SK-N-MC (cell line): ENCODE measurements at regions not wholly inside any gene's neighbourhood (a gene's known extent, or its start where the extent isn't known, plus 50 kb on each side); places are given as distances from the start of the nearest gene placed in this dataset.

Experiments used
- EZH2 ChIP-seq: fragments of 200-600 bp; sonication (generic); IDR thresholded peaks from one replicate; pipeline ENCODE4 v1.6.1; 2017; ENCODE audit warnings: antibody characterized with exemption
- POLR2AphosphoS5 ChIP-seq: IDR thresholded peaks from 2 replicates; pipeline ENCODE4 v1.6.1; 2012; ENCODE audit warnings: mild to moderate bottlenecking, low read depth, low read length, borderline replicate concordance

DNA sequence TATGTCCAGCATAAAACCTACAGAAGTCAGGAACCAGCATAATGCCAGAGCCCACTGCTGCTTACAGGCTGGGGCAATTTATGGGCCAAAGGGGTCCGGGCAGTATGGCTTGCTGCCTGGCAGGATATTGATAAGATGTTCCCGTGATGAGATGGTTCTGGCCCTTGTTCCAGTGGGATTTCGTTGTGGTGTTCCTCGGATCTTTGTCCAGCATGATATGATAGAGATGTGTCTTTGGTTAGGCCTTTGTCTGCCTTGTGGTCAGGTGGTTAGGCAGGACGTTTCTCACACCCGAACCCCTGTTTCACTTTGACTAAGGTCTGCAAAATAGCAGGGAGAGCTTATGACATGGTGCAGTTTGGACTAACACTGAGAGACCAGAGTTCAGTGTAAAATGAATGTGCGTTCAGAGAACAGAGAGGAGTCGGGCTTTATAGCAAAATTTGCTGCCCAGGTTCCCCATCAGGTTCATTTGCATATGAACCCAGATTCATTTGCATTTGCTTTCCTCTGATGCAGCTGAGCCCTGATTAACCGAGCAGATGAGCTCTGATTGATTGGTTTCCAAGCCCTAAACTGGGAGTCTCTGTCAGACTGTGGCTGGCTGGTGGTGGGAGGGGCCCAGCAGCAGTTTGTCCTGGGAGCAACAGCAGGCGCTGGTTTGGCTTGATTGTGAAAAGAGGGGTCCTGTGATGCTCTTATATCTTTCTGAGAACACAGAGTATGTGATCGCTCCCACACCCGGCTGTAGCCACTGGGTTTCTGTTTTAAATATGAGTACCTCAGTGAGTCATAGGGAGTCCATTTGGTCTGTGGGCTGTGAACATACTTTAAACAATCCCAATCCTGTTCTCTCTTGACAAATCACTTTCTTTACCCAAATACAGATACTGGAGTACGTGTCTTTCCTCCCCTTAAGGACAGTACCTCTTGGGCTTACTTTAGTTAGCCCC lies 156.3 kb upstream of the PZP start:
- no peak for TF ChIP-seq EZH2
- TF ChIP-seq POLR2AphosphoS5: no peak
